ENCODE measurements at regions not wholly inside any gene's neighbourhood (a gene's known extent, or its start where the extent isn't known, plus 50 kb on each side); places are given as distances from the start of the nearest gene placed in this dataset.
"Not testable (repeated sequence)": the region's sequence is repeated elsewhere in the genome, so short reads cannot be mapped to it uniquely, and the experiment has no call there.

DNA sequence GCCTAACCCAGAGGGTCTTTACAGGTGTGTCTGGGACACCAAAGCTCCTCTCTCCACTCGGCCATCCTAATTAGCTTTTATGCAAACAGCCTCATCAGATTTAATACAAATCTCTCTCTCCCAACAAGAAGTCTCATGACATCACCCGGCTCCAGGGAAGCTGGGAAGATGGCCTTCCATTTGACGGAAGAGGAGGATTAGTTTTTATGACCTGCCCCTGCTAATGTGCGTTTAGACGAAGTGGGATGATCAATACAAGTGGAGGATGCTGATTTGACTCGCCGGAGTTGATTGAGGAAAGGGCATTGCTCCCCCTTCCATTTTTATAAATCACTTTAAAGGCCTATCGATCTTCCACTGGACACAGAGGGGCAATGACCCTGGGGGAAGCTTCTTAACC is 239.2 kb downstream of the BCL11B start:
- H3K4me1 Mint-ChIP-seq (ENCODE audit: low read depth), result no peaks in the 10 kb centered on the region
- H3K36me3 Mint-ChIP-seq (ENCODE audit: low read depth), result no peaks in the 10 kb centered on the region
- no peaks in the 10 kb centered on the region for H3K9me3 Mint-ChIP-seq (ENCODE audit: insufficient read depth)
- CTCF ChIA-PET, result no interaction called here
- POLR2A ChIA-PET, result no interaction called here
- ATAC-seq (no peak), DNase-seq (no peak)
- no peak overlapping the region for H3K27ac Mint-ChIP-seq
- peaks cover 4% of the 10 kb centered on the region for H3K27me3 Mint-ChIP-seq (ENCODE audit: low read depth)
- H3K4me3 Mint-ChIP-seq, result no peak overlapping the region

DNA sequence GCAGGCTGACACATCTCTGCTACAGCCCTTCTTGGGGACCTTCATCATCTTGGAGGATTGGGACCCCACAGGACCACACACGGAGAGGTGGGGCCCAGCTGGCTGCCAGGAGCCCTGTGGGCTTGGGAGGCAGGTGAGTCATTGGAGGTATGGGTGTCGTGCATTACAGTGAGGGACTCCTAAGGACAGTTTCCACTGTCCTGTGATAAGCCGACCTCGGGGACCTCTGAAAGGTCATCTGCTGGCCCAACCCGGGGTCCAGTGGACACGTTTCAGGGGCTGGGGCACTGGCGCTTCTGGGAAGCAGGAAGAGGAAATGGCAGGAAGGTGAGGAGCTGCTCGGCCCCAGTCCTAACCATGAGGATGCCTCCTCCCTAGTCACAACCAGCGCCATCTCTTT is 238.0 kb downstream of the BCL11B start:
- Mint-ChIP-seq H3K27ac (no peak overlapping the region), H3K27me3 (ENCODE audit: low read depth) (peaks cover 4% of the 10 kb centered on the region), H3K9me3 (ENCODE audit: insufficient read depth) (no peaks in the 10 kb centered on the region), H3K4me1 (ENCODE audit: low read depth) (no peaks in the 10 kb centered on the region), H3K4me3 (no peak overlapping the region), H3K36me3 (ENCODE audit: low read depth) (no peaks in the 10 kb centered on the region)
- POLR2A ChIA-PET, result no interaction called here
- ATAC-seq, result no peak
- no peak for DNase-seq
- CTCF ChIA-PET, result no interaction called here

DNA sequence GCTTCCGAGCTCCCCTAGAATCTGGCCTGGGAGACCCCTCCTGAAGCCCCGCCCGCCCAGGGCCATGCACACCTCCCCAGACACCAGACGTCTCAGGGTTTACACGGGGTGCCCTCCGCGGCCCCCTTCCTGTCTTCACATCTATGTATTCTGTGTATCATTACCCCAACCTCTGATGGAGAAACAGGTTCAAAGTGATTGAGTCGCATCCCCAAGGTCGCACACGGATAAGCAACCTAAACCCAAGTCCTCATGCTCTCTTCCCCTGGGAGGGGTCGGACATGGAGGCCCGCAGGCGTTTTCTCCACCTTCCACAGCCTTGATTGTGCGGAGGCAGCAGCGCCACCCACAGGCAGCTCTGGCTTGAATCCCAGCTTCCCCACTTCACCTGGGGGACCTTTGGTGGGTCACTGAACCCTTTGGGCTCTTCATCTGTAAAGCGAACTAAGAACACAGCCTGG is 237.3 kb downstream of the BCL11B start:
- Mint-ChIP-seq H3K27ac (no peak overlapping the region), H3K9me3 (ENCODE audit: insufficient read depth) (no peaks in the 10 kb centered on the region), H3K4me3 (no peak overlapping the region), H3K27me3 (ENCODE audit: low read depth) (peaks cover 4% of the 10 kb centered on the region), H3K4me1 (ENCODE audit: low read depth) (no peaks in the 10 kb centered on the region), H3K36me3 (ENCODE audit: low read depth) (no peaks in the 10 kb centered on the region)
- POLR2A ChIA-PET, result no interaction called here
- no peak for DNase-seq
- CTCF ChIA-PET, result no interaction called here
- ATAC-seq, result no peak

DNA sequence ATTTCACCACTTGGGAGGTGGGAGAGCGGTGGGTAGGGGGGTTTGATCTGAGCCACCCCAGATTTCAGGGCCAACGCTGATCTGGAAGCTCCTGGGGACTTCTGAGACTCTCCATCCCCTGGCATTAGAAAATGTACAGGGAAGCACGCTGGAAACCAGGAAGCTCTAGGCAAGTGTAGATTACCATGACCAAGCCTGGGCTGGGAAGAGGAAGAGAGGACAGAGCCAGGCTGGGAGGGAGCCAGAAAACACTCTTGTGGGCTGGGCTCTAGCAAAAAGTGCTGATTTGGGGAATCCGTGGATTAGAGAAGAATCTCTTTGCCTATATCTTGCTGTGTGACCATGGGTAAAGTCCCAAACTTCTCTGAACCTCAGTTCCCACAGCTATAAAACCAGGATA is 236.7 kb downstream of the BCL11B start:
- H3K4me3 Mint-ChIP-seq, result no peak overlapping the region
- no peak overlapping the region for H3K27ac Mint-ChIP-seq
- no peaks in the 10 kb centered on the region for H3K36me3 Mint-ChIP-seq (ENCODE audit: low read depth)
- no peaks in the 10 kb centered on the region for H3K9me3 Mint-ChIP-seq (ENCODE audit: insufficient read depth)
- ChIA-PET POLR2A (no interaction called here), CTCF (no interaction called here)
- peaks cover 4% of the 10 kb centered on the region for H3K27me3 Mint-ChIP-seq (ENCODE audit: low read depth)
- H3K4me1 Mint-ChIP-seq (ENCODE audit: low read depth), result no peaks in the 10 kb centered on the region
- ATAC-seq (no peak), DNase-seq (no peak)

DNA sequence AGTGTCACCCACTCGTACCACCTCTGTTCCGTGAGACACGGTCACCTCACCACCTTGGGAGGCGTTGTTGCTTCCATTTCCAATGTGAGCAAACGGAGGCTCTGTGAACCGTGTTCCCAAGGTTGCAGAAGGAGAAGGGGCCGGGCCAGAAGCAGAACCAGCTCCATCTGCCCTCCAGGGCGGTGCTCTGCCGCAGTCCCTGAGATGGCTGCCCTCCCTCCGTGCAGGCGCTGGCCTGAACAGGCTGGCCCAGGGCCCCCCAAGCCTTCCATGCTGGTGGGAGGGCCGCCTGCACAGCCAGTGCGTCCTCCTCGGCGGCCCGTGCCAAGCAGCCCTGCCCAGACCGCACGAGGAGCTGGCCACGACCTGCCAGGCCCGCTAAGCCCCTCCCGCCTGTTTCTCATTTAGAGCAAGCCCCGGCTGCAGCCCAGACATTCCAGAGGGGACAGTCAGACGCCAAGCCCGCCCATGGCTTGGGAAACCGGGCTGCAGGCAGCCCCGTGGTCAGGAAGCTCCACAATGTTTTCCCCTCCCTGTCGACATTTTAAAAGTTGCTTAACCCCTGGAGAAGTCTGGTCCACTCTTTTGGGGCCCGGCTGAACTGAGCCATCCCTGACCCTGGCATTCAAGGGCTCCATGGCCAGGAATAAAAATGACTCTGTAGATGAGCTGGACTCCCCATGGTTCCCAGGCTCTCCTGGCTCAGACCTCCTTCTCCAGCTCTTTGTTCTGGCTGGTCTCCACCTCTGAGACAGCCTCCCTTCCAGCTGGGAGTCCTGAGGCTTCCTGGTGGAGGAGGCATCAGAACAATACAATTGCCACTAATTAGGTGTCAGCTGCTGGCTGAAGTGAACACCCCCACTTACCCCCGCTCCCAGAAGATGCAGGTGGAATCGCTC is 236.0 kb downstream of the BCL11B start:
- POLR2A ChIA-PET, result no interaction called here
- ATAC-seq (no peak), DNase-seq (no peak)
- CTCF ChIA-PET, result no interaction called here
- Mint-ChIP-seq H3K27me3 (ENCODE audit: low read depth) (peaks cover 2% of the 10 kb centered on the region), H3K27ac (no peak overlapping the region), H3K4me3 (no peak overlapping the region), H3K9me3 (ENCODE audit: insufficient read depth) (no peaks in the 10 kb centered on the region), H3K36me3 (ENCODE audit: low read depth) (no peaks in the 10 kb centered on the region), H3K4me1 (ENCODE audit: low read depth) (no peaks in the 10 kb centered on the region)

DNA sequence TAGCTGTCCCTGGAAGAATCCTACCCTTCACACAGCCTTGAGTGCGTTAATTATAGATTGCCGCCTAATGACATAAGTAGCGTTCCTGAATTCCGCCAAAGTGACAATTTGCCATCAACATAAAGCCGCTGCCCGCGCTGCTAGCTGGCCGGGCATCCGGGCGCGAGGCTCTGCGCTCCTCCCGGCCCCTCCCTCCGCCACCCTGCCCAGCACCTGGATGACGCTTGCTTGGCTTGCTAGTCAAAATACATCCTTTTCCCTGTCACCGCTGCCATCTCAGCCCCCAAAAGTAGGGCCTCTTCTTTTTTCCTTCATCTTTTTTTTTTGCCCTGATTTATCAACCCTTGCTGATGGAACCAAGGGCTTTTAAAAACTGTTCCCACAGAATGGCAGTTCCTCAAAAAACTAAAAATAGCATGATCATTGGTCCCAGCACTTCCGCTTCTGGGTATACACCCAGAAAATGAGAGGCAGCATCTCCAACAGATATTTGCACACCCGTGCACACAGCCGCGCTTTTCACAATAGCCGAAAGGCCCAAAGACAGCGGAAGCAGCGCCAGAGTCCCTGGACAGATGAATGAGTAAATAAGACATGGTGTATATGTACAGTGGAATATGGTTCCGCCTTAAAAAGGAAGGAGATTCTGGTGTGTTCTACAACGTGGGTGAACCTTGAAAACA is 235.2 kb downstream of the BCL11B start:
- Mint-ChIP-seq H3K27me3 (ENCODE audit: low read depth) (no peaks in the 10 kb centered on the region), H3K36me3 (ENCODE audit: low read depth) (no peaks in the 10 kb centered on the region), H3K9me3 (ENCODE audit: insufficient read depth) (no peaks in the 10 kb centered on the region), H3K4me1 (ENCODE audit: low read depth) (no peaks in the 10 kb centered on the region), H3K27ac (no peak overlapping the region), H3K4me3 (no peak overlapping the region)
- no peak for ATAC-seq
- ChIA-PET CTCF (no interaction called here), POLR2A (no interaction called here)
- no peak for DNase-seq

DNA sequence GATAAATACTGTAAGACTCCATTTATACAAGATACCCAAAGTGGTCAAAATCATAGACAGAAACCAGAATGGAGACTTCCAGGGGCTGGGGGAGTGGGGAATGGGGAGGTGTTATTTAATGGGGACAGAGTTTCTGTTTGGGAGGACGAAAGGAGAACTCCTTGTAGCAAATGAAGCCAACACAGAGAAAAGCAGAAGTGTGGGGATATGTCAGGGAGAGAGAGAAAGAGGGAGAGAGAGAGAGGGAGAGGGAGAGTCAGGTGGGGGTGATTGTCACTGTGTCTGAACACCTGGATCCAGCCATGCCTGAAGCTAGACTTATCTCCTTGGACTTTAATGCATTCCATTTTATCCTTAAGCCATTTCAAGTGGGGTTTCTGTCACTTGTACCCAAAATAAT is 234.7 kb downstream of the BCL11B start:
- H3K36me3 Mint-ChIP-seq (ENCODE audit: low read depth); ATAC-seq; H3K27me3 Mint-ChIP-seq (ENCODE audit: low read depth); H3K27ac Mint-ChIP-seq; H3K4me3 Mint-ChIP-seq; CTCF ChIA-PET; H3K9me3 Mint-ChIP-seq (ENCODE audit: insufficient read depth); POLR2A ChIA-PET; DNase-seq; H3K4me1 Mint-ChIP-seq (ENCODE audit: low read depth): not testable (repeated sequence)

DNA sequence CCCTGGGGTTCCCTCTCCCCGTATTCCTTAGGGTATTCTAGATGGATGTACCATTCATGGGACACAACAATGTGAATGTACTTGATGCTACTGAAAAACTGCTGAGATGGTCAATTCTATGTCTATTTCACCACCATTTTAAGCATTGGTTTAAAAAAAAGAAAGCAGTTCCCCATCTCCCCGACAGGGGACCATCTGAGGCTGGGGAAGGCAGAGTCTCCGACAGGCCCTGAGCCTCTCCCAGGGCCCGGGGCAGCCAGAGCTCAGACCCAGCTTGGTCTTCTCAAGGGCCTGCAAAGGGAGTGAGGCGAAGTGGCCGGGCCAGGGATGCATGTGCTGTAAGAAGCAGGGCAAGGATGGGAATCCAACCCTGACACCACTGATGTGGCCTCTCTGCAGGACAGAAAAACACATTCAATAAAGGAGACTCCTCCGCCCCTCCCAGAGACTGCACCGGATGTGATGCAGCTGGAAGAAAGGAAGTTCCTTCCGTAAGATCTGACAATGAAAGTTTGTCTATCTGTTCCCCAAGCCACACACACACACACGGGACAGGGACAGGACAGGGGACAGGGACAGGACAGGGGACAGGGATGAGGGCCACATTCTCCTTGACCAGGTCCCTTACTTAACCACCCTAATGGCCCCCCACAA is 234.1 kb downstream of the BCL11B start:
- Mint-ChIP-seq H3K27me3 (ENCODE audit: low read depth) (no peaks in the 10 kb centered on the region), H3K4me1 (ENCODE audit: low read depth) (no peaks in the 10 kb centered on the region), H3K36me3 (ENCODE audit: low read depth) (no peaks in the 10 kb centered on the region), H3K27ac (no peak overlapping the region), H3K4me3 (no peak overlapping the region), H3K9me3 (ENCODE audit: insufficient read depth) (no peaks in the 10 kb centered on the region)
- DNase-seq (no peak), ATAC-seq (no peak)
- POLR2A ChIA-PET, result no interaction called here
- CTCF ChIA-PET, result no interaction called here

DNA sequence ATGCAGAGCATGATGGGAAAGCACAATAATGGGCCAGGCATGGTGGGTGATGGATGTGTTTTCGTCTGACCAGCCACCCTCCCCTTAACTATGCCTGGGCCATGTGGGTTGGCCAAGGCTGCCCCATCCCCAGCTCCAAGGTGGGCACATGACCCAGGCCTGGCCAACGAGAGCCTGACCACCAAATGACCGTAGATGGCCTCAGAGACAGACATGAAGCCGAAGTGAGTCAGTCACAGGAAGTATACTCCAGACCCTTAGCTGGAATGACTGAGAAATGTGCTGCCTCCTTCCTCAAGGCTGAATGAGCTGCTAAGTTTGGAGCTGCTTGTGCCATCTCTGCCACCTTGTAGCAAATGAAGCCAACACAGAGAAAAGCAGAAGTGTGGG is 233.6 kb downstream of the BCL11B start:
- POLR2A ChIA-PET, result no interaction called here
- ATAC-seq, result no peak
- Mint-ChIP-seq H3K4me1 (ENCODE audit: low read depth) (no peaks in the 10 kb centered on the region), H3K27ac (no peak overlapping the region), H3K9me3 (ENCODE audit: insufficient read depth) (no peaks in the 10 kb centered on the region), H3K36me3 (ENCODE audit: low read depth) (no peaks in the 10 kb centered on the region), H3K4me3 (no peak overlapping the region), H3K27me3 (ENCODE audit: low read depth) (no peaks in the 10 kb centered on the region)
- DNase-seq, result no peak
- CTCF ChIA-PET, result no interaction called here

DNA sequence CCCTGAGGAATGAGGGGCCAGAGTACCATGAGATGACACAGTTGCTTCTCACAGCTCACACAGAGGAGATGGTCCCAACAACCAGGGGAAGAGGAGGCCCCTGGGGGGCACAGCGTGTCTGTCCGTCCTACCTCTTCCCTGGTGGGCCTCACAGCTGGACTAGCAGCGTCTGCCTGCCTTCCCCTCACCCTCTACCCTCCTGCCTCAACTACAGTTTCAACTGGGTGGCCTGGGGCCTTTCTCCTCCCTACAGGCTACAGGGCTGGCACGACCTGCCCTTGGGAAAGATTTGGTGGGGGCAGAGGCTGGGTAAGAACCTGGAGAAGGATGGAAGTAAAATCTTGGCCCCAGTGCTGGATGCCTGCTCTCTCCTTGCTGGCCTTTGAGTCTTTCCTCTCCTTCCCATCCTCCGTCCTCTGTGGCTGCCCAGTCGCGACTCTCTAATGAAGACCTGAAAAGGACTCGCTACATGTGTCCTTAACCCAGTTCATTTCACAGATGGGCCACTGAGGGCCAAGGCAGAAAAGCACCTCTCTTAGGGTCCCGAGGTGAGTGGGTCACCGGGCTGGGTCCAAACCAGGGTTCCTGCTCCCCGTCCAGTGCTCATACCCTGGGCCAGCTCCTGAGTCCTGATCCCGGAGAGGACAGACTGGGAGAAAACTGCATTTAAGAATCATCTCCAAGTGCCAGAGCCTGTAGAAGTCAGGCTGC is 232.5 kb downstream of the BCL11B start:
- ChIA-PET CTCF (no interaction called here), POLR2A (no interaction called here)
- H3K4me1 Mint-ChIP-seq (ENCODE audit: low read depth), result no peaks in the 10 kb centered on the region
- H3K4me3 Mint-ChIP-seq, result no peak overlapping the region
- no peak for DNase-seq
- H3K27me3 Mint-ChIP-seq (ENCODE audit: low read depth), result no peaks in the 10 kb centered on the region
- H3K9me3 Mint-ChIP-seq (ENCODE audit: insufficient read depth), result no peaks in the 10 kb centered on the region
- ATAC-seq, result no peak
- peaks cover 4% of the 10 kb centered on the region for H3K36me3 Mint-ChIP-seq (ENCODE audit: low read depth)
- no peak overlapping the region for H3K27ac Mint-ChIP-seq

DNA sequence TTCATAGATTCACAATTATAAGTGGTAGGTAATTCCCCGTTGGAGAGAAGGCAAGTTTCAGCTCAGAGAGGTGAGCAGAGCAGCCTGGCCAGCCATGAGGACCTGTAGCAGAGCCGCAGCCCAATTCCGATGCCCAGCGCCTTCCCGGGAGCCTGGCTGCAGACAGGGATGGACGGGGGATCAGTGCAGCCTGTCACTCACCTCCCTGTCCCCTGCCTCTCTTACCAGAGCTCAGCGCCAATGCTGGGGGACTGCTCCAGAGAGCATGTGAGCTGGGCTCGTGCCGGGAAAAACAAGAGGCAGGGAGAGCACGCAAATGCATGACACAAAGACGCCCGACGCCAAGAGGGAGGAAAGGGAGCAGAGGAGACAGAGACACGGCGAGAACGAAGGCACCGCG is 231.9 kb downstream of the BCL11B start:
- CTCF ChIA-PET, result no interaction called here
- H3K36me3 Mint-ChIP-seq (ENCODE audit: low read depth), result peaks cover 8% of the 10 kb centered on the region
- H3K4me1 Mint-ChIP-seq (ENCODE audit: low read depth), result no peaks in the 10 kb centered on the region
- DNase-seq (no peak), ATAC-seq (no peak)
- H3K9me3 Mint-ChIP-seq (ENCODE audit: insufficient read depth), result peaks cover 4% of the 10 kb centered on the region
- POLR2A ChIA-PET, result no interaction called here
- no peak overlapping the region for H3K27ac Mint-ChIP-seq
- no peak overlapping the region for H3K4me3 Mint-ChIP-seq
- H3K27me3 Mint-ChIP-seq (ENCODE audit: low read depth), result no peaks in the 10 kb centered on the region

DNA sequence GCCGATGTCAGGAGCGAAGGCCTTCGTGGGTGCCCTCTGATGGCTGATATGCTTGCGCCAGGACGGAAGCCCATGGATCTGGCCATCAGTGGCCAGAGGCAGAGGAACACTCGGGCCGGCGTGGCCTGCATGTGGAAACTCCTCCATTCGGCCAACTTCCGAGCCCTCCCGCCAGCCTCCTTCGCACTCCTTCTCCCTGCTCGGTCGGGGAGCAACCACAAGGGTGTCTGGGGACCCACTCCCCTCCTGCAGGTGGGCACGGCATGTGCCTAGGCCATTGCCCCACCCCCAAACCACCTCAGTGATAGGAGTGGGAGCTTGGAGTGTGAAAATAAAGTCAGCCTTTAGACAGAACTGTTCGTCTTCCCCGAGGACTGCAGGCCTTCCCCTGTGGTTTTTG is 231.3 kb downstream of the BCL11B start:
- ChIA-PET POLR2A (no interaction called here), CTCF (no interaction called here)
- no peaks in the 10 kb centered on the region for H3K4me1 Mint-ChIP-seq (ENCODE audit: low read depth)
- ATAC-seq, result no peak
- peaks cover 8% of the 10 kb centered on the region for H3K36me3 Mint-ChIP-seq (ENCODE audit: low read depth)
- DNase-seq, result no peak
- H3K27ac Mint-ChIP-seq, result no peak overlapping the region
- no peaks in the 10 kb centered on the region for H3K27me3 Mint-ChIP-seq (ENCODE audit: low read depth)
- H3K9me3 Mint-ChIP-seq (ENCODE audit: insufficient read depth), result peaks cover 4% of the 10 kb centered on the region
- no peak overlapping the region for H3K4me3 Mint-ChIP-seq

Data from activated CD8-positive, alpha-beta T cell treated with anti-CD3 and anti-CD28 coated beads, Interleukin-2, amount 10 ng/mL, durations not matched to agents 7 days and 5 days (primary cell).